GM23248 (cell line): ENCODE measurements at regions not wholly inside any gene's neighbourhood (a gene's known extent, or its start where the extent isn't known, plus 50 kb on each side); places are given as distances from the start of the nearest gene placed in this dataset.

Source experiments
- EZH2 ChIP-seq: fragments of 200-600 bp; sonication (generic); IDR thresholded peaks from 2 replicates; pipeline ENCODE4 v1.6.1; 2018; ENCODE audit warnings: antibody characterized with exemption, mild to moderate bottlenecking; ENCODE audit not compliant: insufficient read depth, poor library complexity, severe bottlenecking
- EZH2phosphoT487 ChIP-seq: fragments of 200-600 bp; sonication (generic); IDR thresholded peaks from 2 replicates; pipeline ENCODE4 v1.6.1; 2018; ENCODE audit warnings: antibody characterized with exemption, moderate library complexity, mild to moderate bottlenecking, low read depth; ENCODE audit not compliant: insufficient read depth

DNA sequence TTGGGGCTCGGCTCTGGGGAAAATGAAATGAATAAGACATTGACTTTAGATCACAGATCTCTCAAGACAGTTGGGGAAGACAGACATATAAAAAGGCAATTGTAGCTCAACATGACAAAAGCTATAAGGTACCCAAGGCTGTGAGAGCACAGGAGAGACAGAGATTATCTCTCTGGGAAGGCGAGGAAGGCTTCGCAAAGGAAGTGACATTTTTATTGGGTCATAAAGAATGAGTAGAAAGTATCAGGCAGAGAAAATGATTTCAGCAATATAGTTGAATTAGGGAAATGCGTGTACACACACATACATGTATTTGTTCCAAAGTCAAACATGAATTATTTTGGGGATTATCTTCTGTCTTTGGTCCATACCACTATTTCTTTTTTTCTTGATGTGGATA is 381.8 kb upstream of the ADAMTSL1 start:
- TF ChIP-seq EZH2 (no peak), EZH2phosphoT487 (no peak)
